GM12865 (cell line): ENCODE measurements at regions not wholly inside any gene's neighbourhood (a gene's known extent, or its start where the extent isn't known, plus 50 kb on each side); places are given as distances from the start of the nearest gene placed in this dataset.

ENCODE experiments used
- DNase-seq: peaks from one replicate; pipeline ENCODE4 v3.0.0; 2010; ENCODE audit warnings: low read depth
- H3K4me3 ChIP-seq: 2 replicates; pipeline ENCODE4 v1.5.1; 2011; ENCODE audit warnings: mild to moderate bottlenecking, low read depth, low read length, control low read depth
- CTCF ChIP-seq: IDR thresholded peaks from 2 replicates; pipeline ENCODE4 v1.5.1; 2011; ENCODE audit warnings: low read length, control low read depth, low read depth, inconsistent platforms; ENCODE audit not compliant: insufficient read depth; ENCODE audit errors: missing control alignments

DNA sequence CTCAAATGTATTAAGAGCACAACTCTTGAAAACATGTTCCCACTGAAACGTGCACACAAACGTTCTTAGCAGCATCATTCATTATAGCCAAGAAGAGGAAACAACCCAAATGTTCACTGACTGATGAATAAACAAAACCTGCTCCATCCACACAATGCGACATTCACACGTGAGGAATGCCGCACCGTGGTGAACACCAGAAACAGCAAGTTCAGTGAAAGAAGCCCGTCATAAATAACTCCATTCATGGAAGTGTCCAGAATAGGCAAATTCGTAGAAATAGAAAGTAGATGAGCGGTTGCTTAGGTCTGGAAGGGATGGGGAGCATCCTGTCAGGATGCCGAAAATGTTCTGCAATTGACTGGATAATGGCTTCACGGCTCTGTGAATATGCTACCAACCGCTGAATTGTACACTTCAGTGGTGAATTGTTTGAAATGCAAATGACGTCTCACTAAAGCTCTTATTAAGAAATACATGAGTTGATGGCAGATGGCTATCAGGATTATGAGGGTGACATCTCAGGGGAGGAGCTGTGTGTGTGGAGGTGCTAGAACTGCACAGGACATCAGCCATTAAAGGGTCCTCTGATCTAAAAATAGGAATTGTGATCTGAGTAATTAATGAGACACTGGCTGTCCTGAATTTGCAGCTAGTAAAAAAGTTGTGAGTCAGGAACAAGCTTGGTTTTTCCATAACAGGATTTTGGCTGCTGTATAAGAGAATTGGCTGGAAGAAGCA lies 771.0 kb downstream of the KCNJ18 start:
- DNase-seq: no peak
- H3K4me3 ChIP-seq: no peak overlapping the region
- no peak for TF ChIP-seq CTCF

DNA sequence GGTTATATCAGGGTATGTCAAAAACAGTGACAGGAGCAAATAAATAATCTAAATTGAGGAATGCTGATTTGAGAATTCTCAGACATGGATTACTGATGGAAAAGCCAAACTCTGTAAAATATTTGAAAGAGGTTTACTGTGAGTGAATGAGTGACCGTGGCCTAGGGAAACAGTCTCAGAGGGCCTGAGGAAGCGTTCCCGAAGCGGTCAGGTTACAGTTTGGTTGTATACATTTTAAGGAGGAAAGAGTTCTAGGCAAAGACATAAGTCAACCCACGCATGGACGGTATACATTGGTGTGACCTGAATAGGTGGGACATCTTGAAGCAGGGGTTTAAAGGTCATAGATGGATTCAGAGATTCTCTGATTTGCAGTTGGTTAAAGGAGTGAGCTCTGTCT lies 771.7 kb downstream of the KCNJ18 start:
- no peak for DNase-seq
- TF ChIP-seq CTCF: no peak
- no peak overlapping the region for H3K4me3 ChIP-seq

DNA sequence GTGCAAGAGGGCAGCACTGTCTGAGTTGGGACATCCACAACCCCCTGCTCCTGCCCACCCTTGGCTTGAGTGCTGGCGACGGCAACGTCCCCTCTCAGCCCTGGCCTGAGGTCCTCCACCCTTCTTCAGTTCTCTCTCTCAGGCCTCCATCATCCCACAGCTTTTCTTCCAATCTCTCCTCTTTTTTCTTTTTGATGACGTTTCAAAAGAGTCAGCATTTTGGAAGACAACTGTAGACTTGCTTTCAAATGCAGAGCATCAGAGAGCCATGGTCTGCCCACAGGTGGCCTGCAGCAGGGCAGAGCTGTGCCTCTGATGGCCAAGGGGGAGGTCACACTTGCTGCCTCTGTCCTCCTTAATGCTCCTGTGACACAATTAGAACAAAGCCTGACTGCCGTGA lies 775.4 kb downstream of the KCNJ18 start:
- TF ChIP-seq CTCF: no peak
- no peak overlapping the region for H3K4me3 ChIP-seq
- no peak for DNase-seq

DNA sequence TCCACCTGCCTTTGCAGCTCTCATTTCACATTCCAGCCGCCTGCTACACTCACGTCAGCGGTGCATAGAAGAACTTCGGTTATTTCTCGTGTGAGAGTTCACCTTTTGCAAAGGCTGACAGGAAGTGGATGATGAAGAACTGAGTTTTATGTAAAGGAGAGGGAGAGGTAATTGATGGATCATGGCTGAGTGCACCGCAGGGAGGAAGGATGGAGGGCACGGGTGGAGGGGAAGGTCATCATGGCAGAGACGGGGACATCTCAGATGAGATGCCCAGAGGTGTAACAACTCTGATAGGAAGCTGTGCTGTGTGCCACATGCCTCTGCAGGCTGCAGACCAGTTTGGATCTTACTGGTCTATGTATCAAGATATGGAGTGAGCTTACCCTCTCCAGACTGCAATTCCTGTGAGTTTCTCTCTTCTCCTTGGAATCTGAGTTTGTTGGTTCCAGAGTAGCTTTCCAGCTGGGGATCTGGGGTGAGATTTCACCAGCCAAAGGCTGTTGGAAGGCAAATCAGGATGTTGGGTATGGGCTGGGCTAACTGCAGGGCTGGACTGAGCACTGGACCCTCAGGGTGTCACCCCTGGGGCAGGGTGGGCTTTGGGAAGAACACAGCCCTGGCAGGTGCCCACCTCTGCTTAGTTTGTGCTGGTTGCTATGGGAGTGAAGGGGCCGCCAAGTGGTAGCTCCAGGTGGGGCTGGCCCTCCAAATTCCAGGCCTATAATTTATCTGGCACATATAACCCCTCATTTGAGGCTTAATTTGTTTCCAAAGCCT lies 777.0 kb downstream of the KCNJ18 start:
- DNase-seq: no peak
- no peak for TF ChIP-seq CTCF
- H3K4me3 ChIP-seq: no peak overlapping the region

GRCh38 chr17:22469941-22470340 lies 777.6 kb downstream of the KCNJ18 start:
- no peak for TF ChIP-seq CTCF
- no peak overlapping the region for H3K4me3 ChIP-seq
- no peak for DNase-seq

DNA sequence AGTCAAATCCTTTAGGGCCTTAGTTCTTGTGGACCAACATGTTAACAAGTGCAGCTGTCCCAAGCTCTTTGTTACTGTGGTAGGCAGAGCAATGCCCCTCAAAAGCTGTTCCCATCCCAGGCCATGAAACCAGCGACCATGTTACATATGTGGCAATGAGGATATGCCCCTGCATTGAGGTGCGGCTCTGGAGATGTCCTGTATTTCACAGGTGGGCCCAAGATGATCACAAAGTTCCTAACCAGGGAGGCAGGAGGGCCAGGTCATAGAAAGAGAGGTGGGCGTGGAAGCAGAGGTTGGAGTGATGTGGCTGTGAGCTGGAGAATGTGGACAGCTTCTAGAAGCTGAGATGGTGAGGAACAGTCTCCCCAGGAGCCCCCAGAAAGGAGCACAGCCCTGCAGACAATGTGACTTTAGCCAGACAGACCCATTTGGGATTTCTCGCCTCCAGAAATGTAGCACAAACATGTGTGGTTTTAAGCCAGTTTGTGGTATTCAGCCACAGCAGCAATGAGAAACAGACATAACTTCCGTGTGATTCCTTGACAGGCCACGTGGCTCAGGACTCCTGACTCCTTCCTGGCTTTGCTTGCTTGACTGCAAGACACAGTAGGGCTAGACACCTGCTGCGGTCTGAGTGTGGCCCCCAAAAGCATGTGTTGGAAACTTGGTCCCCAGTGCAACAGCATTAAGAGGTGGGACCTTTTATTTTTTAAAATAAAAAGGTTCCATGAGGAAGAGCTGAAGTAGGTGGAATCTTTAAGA lies 778.3 kb downstream of the KCNJ18 start:
- no peak overlapping the region for H3K4me3 ChIP-seq
- no peak for TF ChIP-seq CTCF
- DNase-seq: no peak
